ENCODE measurements at regions not wholly inside any gene's neighbourhood (a gene's known extent, or its start where the extent isn't known, plus 50 kb on each side); places are given as distances from the start of the nearest gene placed in this dataset.

- H3K9ac ChIP-seq (replicated peaks in 1 of 4; ENCODE audit: extremely low read depth in 1 of 4, low read depth in 3 of 4, low read length in 3 of 4), result no peak overlapping the region
- H2BK15ac ChIP-seq (ENCODE audit: low read length), result no peak overlapping the region
- peak overlapping the region; percentile 42 for H4K91ac ChIP-seq (replicated peaks; ENCODE audit: insufficient read length, low read length)
- H3K79me2 ChIP-seq (ENCODE audit: control insufficient read depth in 1 of 2, insufficient read depth in 2 of 2, low read length in 2 of 2), result no peaks in the 10 kb centered on the region
- no peaks in the 10 kb centered on the region for H3K27me3 ChIP-seq (replicated peaks in 1 of 4; ENCODE audit: control insufficient read depth in 3 of 4, extremely low read depth in 1 of 4, insufficient read depth in 3 of 4, low read length in 3 of 4)
- POLR2A ChIA-PET (ENCODE audit: partially characterized antibody), result no interaction called here
- H2BK20ac ChIP-seq (ENCODE audit: low read length), result no peak overlapping the region
- no peaks in the 10 kb centered on the region for H3K79me1 ChIP-seq (ENCODE audit: low read depth, low read length)
- H3K56ac ChIP-seq (replicated peaks; ENCODE audit: insufficient read length, low read depth, low read length), result no peak overlapping the region
- no peak overlapping the region for H3K4me3 ChIP-seq (ENCODE audit: extremely low read depth in 1 of 4, insufficient read depth in 2 of 4, low read depth in 3 of 4, low read length in 4 of 4)
- no peaks in the 10 kb centered on the region for H3K36me3 ChIP-seq (ENCODE audit: control insufficient read depth in 2 of 4, insufficient read depth in 4 of 4, low read length in 3 of 4)
- DNase-seq (ENCODE audit: low read depth in 1 of 2, low spot score in 2 of 2), result no peak
- no peak for FAIRE-seq
- no peak overlapping the region for H2BK120ac ChIP-seq (replicated peaks; ENCODE audit: low read depth, low read length)
- H2AFZ ChIP-seq (ENCODE audit: low read length), result no peak overlapping the region
- no peak overlapping the region for H3K4me2 ChIP-seq (ENCODE audit: insufficient read depth in 1 of 2, low read depth in 2 of 2, low read length in 2 of 2)
- no peak overlapping the region for H3K4ac ChIP-seq (replicated peaks; ENCODE audit: insufficient read length, low read depth, low read length)
- H3K4me1 ChIP-seq (replicated peaks in 1 of 4; ENCODE audit: control insufficient read depth in 3 of 4, insufficient read depth in 4 of 4, low read length in 3 of 4), result no peaks in the 10 kb centered on the region
- H4K8ac ChIP-seq (ENCODE audit: extremely low read depth, insufficient read depth, low read length), result no peak overlapping the region
- no peaks in the 10 kb centered on the region for H4K20me1 ChIP-seq (replicated peaks in 1 of 2; ENCODE audit: control insufficient read depth in 1 of 2, insufficient read depth in 2 of 2, low read length in 2 of 2)
- H2BK5ac ChIP-seq (ENCODE audit: low read depth, low read length), result no peak overlapping the region
- H2BK12ac ChIP-seq (ENCODE audit: low read depth, low read length), result no peak overlapping the region
- H2AK5ac ChIP-seq (ENCODE audit: low read depth, low read length), result no peak overlapping the region
- no peak overlapping the region for H3K18ac ChIP-seq (ENCODE audit: extremely low read depth, low read length)
- H3K14ac ChIP-seq (ENCODE audit: insufficient read length), result no peak overlapping the region
- no peak overlapping the region for H3K27ac ChIP-seq (ENCODE audit: low read depth, low read length)
- H3K9me3 ChIP-seq (ENCODE audit: insufficient read depth in 2 of 2, low read depth in 1 of 2, low read length in 1 of 2), result no peaks in the 10 kb centered on the region
- no peaks in the 10 kb centered on the region for H3K23me2 ChIP-seq (ENCODE audit: low read depth, low read length)
- no peak overlapping the region for H3K23ac ChIP-seq (ENCODE audit: insufficient read length)
- CTCF ChIA-PET (ENCODE audit: partially characterized antibody), result interaction anchor here (1.1 kb wide), 1 partner anchor 242 kb away, joined by 4 read pairs; no protein-coding TSS in a partner anchor
- H4K5ac ChIP-seq (ENCODE audit: insufficient read length, low read depth, low read length), result no peak overlapping the region
- WGBS, 2 experiments (ENCODE audit: extremely low coverage in 1 of 2, insufficient coverage in 1 of 2, insufficient read length in 1 of 2, insufficient replicate concordance in 2 of 2, low coverage in 1 of 2, low lambda C conversion rate in 2 of 2, missing lambda C conversion rate in 1 of 2), result 89% methylated on average over 8 of the region's 8 CpGs; no CpG with 5 or more reads in 1 of the 2 experiments
- TF ChIP-seq SP2 (IDR thresholded peaks at IDR 0.05; ENCODE audit: low read length), result no peak
- no peak for TF ChIP-seq BCL11A (IDR thresholded peaks at IDR 0.05; ENCODE audit: low read depth in 2 of 2, low read length in 2 of 2)
- TF ChIP-seq CREB1 (IDR thresholded peaks at IDR 0.05), result no peak
- no peak for TF ChIP-seq TEAD4 (IDR thresholded peaks at IDR 0.05; ENCODE audit: low read depth, low read length)
- no peak for TF ChIP-seq SRF (IDR thresholded peaks at IDR 0.05; ENCODE audit: low read depth, low read length)
- TF ChIP-seq GTF2F1 (IDR thresholded peaks at IDR 0.05; ENCODE audit: borderline replicate concordance, low read depth, low read length), result no peak
- TF ChIP-seq SIN3A (conservative IDR thresholded peaks at IDR 0.05 in 1 of 2, IDR thresholded peaks at IDR 0.05 in 1 of 2; ENCODE audit: low read depth in 1 of 2, low read length in 2 of 2), result no peak
- TF ChIP-seq, protein P1, sequence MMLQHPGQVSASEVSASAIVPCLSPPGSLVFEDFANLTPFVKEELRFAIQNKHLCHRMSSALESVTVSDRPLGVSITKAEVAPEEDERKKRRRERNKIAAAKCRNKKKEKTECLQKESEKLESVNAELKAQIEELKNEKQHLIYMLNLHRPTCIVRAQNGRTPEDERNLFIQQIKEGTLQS (IDR thresholded peaks at IDR 0.05; ENCODE audit: insufficient read depth, low read depth, low read length), result no peak
These were observed 168.8 kb downstream of the KATNAL1 start for GRCh38 chr13:30138511-30138910.
